H1 (cell line): ENCODE measurements at regions not wholly inside any gene's neighbourhood (a gene's known extent, or its start where the extent isn't known, plus 50 kb on each side); places are given as distances from the start of the nearest gene placed in this dataset.

Experiments used
- KDM5A ChIP-seq: fragments of 200-600 bp; IDR thresholded peaks from 2 replicates; pipeline ENCODE4 v1.7.1; 2012; ENCODE audit warnings: mild to moderate bottlenecking, low read length, inconsistent platforms, mixed read lengths
- SP4 ChIP-seq: IDR thresholded peaks from 2 replicates; pipeline ENCODE4 v1.6.1; 2012; ENCODE audit warnings: low read length, inconsistent platforms
- SRF ChIP-seq: IDR thresholded peaks from 2 replicates; pipeline ENCODE4 v1.6.1; 2011; ENCODE audit warnings: mild to moderate bottlenecking, low read depth, low read length, moderate library complexity
- TAF7 ChIP-seq: optimal IDR thresholded peaks from 2 replicates; pipeline ENCODE3; 2011; ENCODE audit warnings: low read depth, mild to moderate bottlenecking, inconsistent platforms, low read length, moderate library complexity, borderline replicate concordance

- TF ChIP-seq TAF7 = no peak
- no peak for TF ChIP-seq SP4
- TF ChIP-seq SRF = no peak
- no peak for TF ChIP-seq KDM5A
These were observed 64.1 kb upstream of the FOXC1 start (continued) for GRCh38 chr6:1545654-1546053.
